ENCODE measurements at regions not wholly inside any gene's neighbourhood (a gene's known extent, or its start where the extent isn't known, plus 50 kb on each side); places are given as distances from the start of the nearest gene placed in this dataset.

DNA sequence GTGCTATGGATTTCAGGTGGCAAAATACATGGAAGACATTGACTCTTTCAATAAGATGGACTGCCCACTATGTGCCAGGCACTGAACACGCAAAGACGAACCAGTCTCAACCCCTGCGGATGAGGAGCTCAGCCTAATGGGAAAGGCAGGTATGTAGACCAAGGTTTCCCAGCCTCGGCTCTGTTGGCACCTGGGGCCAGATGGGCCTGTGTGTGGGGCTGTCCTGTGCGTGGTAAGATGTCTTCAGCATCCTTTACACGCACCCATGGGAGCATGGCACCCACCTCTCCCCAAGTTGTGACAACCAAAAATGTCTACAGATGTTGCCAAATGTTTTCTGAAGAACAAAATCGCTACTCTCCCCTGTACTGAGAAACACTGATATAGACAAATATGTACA lies 82.6 kb upstream of the FOXQ1 start:
- no peak overlapping the region for H3K4me2 ChIP-seq
- H3K79me2 ChIP-seq, result no peaks in the 10 kb centered on the region
- H4K20me1 ChIP-seq (ENCODE audit: insufficient read depth, poor library complexity, severe bottlenecking), result no peaks in the 10 kb centered on the region
- peak overlapping the region; percentile 64 for H3K27ac ChIP-seq
- peaks cover 32% of the 10 kb centered on the region for H3K4me1 ChIP-seq (ENCODE audit: insufficient read depth)
- H3K27me3 ChIP-seq, result no peaks in the 10 kb centered on the region
- H3K4me3 ChIP-seq, result no peak overlapping the region
- 97% methylated on average over 7 of the region's 7 CpGs for WGBS (ENCODE audit: low lambda C conversion rate, missing lambda C conversion rate)
- no peak for DNase-seq (ENCODE audit: low spot score)
- no peak for TF ChIP-seq EZH2phosphoT487 (IDR thresholded peaks at IDR 0.05; ENCODE audit: low read depth, severe bottlenecking, unreplicated experiment)
- TF ChIP-seq, protein P1, sequence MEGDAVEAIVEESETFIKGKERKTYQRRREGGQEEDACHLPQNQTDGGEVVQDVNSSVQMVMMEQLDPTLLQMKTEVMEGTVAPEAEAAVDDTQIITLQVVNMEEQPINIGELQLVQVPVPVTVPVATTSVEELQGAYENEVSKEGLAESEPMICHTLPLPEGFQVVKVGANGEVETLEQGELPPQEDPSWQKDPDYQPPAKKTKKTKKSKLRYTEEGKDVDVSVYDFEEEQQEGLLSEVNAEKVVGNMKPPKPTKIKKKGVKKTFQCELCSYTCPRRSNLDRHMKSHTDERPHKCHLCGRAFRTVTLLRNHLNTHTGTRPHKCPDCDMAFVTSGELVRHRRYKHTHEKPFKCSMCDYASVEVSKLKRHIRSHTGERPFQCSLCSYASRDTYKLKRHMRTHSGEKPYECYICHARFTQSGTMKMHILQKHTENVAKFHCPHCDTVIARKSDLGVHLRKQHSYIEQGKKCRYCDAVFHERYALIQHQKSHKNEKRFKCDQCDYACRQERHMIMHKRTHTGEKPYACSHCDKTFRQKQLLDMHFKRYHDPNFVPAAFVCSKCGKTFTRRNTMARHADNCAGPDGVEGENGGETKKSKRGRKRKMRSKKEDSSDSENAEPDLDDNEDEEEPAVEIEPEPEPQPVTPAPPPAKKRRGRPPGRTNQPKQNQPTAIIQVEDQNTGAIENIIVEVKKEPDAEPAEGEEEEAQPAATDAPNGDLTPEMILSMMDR (IDR thresholded peaks at IDR 0.05; ENCODE audit: poor library complexity), result no peak
- TF ChIP-seq EZH2 (IDR thresholded peaks at IDR 0.05; ENCODE audit: borderline replicate concordance), result no peak
- no peaks in the 10 kb centered on the region for H3K9me3 ChIP-seq (ENCODE audit: low read depth)
- H3K9me2 ChIP-seq (replicated peaks; ENCODE audit: insufficient read depth), result no peaks in the 10 kb centered on the region
- no peak overlapping the region for H2AFZ ChIP-seq
- no peaks in the 10 kb centered on the region for H3K36me3 ChIP-seq (replicated peaks; ENCODE audit: insufficient read depth, low read depth)

DNA sequence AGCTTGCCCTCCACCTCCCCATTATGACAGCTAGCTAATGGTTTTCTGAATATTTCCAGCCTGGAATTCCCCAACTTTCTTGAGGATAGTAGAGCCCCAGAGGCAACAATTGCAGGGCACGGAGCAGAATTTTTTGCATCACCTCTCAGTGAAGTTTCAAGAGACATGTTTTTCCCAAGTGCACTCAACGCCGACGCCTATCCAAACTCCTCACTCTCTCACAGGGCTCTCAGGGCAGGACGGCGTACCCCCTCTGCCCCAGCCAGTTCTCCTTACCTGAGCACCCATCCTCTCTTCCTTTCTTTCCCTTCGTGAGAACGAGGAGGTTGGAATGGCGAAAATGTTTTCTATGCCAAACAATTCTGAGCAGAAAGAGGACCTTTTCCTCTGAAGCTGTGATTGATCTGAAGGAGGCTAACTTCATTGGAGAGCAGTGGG lies 83.1 kb upstream of the FOXQ1 start:
- no peaks in the 10 kb centered on the region for H3K9me3 ChIP-seq (ENCODE audit: low read depth)
- H3K36me3 ChIP-seq (replicated peaks; ENCODE audit: insufficient read depth, low read depth), result no peaks in the 10 kb centered on the region
- H3K4me1 ChIP-seq (ENCODE audit: insufficient read depth), result peaks cover 32% of the 10 kb centered on the region
- no peak overlapping the region for H3K4me2 ChIP-seq
- 83% methylated on average over 9 of the region's 9 CpGs for WGBS (ENCODE audit: low lambda C conversion rate, missing lambda C conversion rate)
- no peak overlapping the region for H2AFZ ChIP-seq
- no peaks in the 10 kb centered on the region for H4K20me1 ChIP-seq (ENCODE audit: insufficient read depth, poor library complexity, severe bottlenecking)
- no peak overlapping the region for H3K4me3 ChIP-seq
- no peaks in the 10 kb centered on the region for H3K27me3 ChIP-seq
- TF ChIP-seq, protein P1 (IDR thresholded peaks at IDR 0.05; ENCODE audit: poor library complexity), result no peak
- TF ChIP-seq EZH2 (IDR thresholded peaks at IDR 0.05; ENCODE audit: borderline replicate concordance) (no peak), EZH2phosphoT487 (IDR thresholded peaks at IDR 0.05; ENCODE audit: low read depth, severe bottlenecking, unreplicated experiment) (no peak)
- peak overlapping the region; percentile 64 for H3K27ac ChIP-seq
- H3K9me2 ChIP-seq (replicated peaks; ENCODE audit: insufficient read depth), result no peaks in the 10 kb centered on the region
- no peak for DNase-seq (ENCODE audit: low spot score)
- H3K79me2 ChIP-seq, result no peaks in the 10 kb centered on the region

DNA sequence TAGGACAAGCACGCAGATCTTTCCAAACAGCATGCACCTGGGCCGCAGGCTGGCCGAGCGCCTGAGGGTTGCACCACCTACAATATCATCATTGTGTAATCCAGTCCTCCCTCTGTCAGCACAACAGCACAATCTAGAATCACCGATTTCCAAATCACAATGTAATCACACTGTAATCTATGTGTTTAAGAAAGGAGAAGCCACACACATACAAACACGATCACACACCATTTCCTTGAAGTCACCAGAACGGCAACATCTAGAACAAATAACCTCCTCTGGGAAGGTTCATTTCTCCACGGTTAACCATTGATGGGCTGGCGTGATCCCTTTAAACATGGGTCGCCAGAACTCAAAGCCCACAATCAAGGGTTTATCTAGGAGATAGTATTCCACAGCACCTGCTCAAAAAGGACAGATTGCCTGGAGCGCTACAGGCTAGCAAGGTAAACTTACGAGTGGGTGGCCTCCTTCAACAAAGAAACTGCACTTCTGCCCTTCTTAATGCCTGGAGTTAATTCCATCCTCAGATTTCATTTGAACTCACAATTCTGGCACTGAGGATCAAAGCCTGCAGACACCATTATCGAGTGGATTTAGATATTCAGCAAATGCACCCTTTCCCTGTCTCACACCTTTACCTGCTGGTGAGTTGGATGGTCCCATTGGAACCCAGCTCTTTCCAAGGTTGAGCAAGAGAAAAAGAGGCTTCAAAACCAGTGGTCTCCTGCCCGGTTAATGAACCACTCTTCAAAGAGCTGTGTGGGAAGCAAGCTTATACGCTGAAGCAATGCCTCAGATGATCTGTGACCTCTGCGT lies 83.8 kb upstream of the FOXQ1 start:
- Histone ChIP-seq H4K20me1 (ENCODE audit: insufficient read depth, poor library complexity, severe bottlenecking) (no peaks in the 10 kb centered on the region), H2AFZ (no peak overlapping the region), H3K9me2 (replicated peaks; ENCODE audit: insufficient read depth) (no peaks in the 10 kb centered on the region), H3K27me3 (no peaks in the 10 kb centered on the region), H3K4me2 (peak overlapping the region; percentile 19), H3K79me2 (no peaks in the 10 kb centered on the region), H3K36me3 (replicated peaks; ENCODE audit: insufficient read depth, low read depth) (no peaks in the 10 kb centered on the region), H3K4me1 (ENCODE audit: insufficient read depth) (peaks cover 32% of the 10 kb centered on the region), H3K9me3 (ENCODE audit: low read depth) (no peaks in the 10 kb centered on the region), H3K4me3 (no peak overlapping the region), H3K27ac (peak overlapping the region; percentile 64)
- TF ChIP-seq, protein P1 (IDR thresholded peaks at IDR 0.05; ENCODE audit: poor library complexity), result no peak
- no peak for TF ChIP-seq EZH2 (IDR thresholded peaks at IDR 0.05; ENCODE audit: borderline replicate concordance)
- no peak for TF ChIP-seq EZH2phosphoT487 (IDR thresholded peaks at IDR 0.05; ENCODE audit: low read depth, severe bottlenecking, unreplicated experiment)
- 55% methylated on average over 16 of the region's 16 CpGs for WGBS (ENCODE audit: low lambda C conversion rate, missing lambda C conversion rate)
- DNase-seq (ENCODE audit: low spot score), result peak; percentile 56

Measured in hepatocyte (in vitro differentiated cells).